ENCODE measurements at regions not wholly inside any gene's neighbourhood (a gene's known extent, or its start where the extent isn't known, plus 50 kb on each side); places are given as distances from the start of the nearest gene placed in this dataset.

DNA sequence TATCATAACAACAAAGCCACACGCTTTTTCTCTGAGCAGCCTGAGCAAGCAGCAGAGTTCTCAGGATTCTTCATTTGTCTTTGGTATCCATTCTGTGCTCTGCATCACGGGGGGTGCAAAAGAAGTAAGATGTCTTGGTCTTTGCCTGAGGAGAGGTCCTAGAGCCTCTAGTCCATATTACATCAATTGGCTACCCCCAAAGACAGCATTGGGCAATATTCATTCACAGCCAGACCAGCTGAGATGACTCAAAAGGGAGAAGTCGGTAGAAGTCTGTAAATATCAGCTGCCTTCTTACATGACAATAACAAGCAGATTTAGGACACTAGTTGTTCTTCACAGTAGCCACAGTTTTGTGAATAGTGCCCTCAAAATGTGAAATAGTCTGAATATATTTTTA, 66.6 kb downstream of the FZD1 start:
- DNase-seq (ENCODE audit: low spot score), result no peak
- TF ChIP-seq, protein P1, sequence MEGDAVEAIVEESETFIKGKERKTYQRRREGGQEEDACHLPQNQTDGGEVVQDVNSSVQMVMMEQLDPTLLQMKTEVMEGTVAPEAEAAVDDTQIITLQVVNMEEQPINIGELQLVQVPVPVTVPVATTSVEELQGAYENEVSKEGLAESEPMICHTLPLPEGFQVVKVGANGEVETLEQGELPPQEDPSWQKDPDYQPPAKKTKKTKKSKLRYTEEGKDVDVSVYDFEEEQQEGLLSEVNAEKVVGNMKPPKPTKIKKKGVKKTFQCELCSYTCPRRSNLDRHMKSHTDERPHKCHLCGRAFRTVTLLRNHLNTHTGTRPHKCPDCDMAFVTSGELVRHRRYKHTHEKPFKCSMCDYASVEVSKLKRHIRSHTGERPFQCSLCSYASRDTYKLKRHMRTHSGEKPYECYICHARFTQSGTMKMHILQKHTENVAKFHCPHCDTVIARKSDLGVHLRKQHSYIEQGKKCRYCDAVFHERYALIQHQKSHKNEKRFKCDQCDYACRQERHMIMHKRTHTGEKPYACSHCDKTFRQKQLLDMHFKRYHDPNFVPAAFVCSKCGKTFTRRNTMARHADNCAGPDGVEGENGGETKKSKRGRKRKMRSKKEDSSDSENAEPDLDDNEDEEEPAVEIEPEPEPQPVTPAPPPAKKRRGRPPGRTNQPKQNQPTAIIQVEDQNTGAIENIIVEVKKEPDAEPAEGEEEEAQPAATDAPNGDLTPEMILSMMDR (IDR thresholded peaks at IDR 0.05; ENCODE audit: extremely low read depth, missing control alignments), result no peak

DNA sequence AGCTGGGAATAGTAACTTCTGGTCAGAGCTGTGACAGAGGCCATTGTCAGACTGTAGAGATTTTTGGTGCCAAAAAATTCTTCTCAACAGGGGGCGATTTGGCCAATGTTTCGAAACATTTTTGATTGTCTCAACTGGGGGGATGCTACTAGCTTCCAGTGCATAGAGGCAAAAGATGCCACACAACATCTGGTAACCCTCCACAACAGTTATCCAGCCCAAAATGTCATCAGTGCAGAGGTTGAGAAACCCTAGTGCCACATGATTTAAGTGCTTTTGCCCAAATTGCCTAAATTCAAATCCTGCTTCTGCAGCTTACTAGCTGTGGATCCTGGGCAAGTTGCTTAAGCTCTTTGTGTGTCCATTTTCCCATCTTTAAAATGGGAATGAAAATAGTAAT, 71.9 kb downstream of the FZD1 start:
- TF ChIP-seq, protein P1 (IDR thresholded peaks at IDR 0.05; ENCODE audit: extremely low read depth, missing control alignments), result no peak
- no peak for DNase-seq (ENCODE audit: low spot score)

DNA sequence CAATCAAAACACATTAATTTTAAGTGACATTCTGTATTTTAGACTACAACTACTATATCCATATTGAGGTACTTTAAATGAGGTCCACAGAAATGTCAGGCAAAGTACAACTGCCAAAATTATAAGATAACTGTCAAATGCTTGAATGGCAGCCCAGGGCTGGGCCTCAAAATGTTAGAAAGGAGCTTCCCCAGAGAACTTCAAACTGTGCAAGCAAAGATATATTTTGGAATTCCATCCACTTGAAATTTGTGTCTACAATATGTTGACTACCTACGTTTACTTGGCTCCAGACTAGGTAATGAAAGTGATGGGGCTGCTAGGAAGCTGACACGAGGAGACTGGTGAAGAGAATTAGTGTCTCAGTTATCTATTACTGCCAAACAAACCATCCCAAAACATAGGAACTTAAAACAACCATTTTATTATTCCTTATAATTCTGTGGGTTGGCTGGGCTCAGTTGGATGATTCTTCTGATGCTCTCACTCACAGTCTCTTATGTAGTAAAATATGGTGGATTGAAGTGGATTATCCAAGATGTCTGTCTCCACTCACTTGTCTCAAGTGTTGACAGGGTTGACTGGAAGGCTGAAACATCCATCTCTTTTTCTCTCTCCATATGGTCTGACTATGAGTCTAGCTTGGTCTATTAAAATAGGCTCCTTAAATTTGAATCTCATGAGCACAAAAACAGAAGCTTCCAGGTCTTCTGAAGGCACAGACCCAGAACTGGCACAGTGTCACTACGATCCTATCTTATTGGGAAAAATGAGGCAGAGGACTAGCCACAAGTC, 74.2 kb downstream of the FZD1 start:
- TF ChIP-seq, protein P1 (IDR thresholded peaks at IDR 0.05; ENCODE audit: extremely low read depth, missing control alignments), result no peak
- DNase-seq (ENCODE audit: low spot score), result no peak

- no peak for DNase-seq (ENCODE audit: low spot score)
- TF ChIP-seq, protein P1 (IDR thresholded peaks at IDR 0.05; ENCODE audit: extremely low read depth, missing control alignments), result no peak
Measured at GRCh38 chr7:91342346-91342745, 78.1 kb downstream of the FZD1 start.

DNA sequence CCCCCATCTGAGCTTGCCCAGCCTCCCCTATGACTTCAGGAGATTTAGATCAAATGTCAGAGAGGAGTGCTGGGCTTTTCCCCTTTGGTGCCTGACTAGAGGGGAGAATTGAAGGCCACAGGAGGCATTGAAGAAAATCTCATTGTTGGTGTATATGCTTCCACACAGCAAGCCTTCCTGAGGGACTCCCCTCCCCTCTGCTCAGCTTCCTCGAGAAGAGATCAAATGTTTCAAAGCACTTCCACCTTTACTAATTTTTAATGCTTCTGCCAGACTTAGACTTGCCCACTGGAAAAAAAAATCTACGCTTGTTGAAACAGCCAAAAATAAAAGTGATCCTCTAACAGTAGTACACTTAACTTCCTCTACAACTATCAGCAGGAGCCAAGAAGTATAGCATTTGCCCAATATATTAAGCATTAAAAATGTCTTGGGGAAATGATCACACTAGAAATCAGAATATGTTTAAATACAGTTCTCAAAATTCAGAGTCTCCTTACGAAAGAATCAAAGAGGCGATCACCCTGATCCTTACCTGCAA, 79.3 kb downstream of the FZD1 start:
- no peak for DNase-seq (ENCODE audit: low spot score)
- TF ChIP-seq, protein P1 (IDR thresholded peaks at IDR 0.05; ENCODE audit: extremely low read depth, missing control alignments), result no peak

- DNase-seq (ENCODE audit: low spot score), result no peak
- TF ChIP-seq, protein P1 (IDR thresholded peaks at IDR 0.05; ENCODE audit: extremely low read depth, missing control alignments), result no peak
Measured at GRCh38 chr7:91343996-91344629, 79.9 kb downstream of the FZD1 start.

GRCh38 chr7:91344911-91345310, 80.7 kb downstream of the FZD1 start:
- DNase-seq (ENCODE audit: low spot score), result no peak
- TF ChIP-seq, protein P1 (IDR thresholded peaks at IDR 0.05; ENCODE audit: extremely low read depth, missing control alignments), result no peak
